ENCODE measurements at regions not wholly inside any gene's neighbourhood (a gene's known extent, or its start where the extent isn't known, plus 50 kb on each side); places are given as distances from the start of the nearest gene placed in this dataset.

DNA sequence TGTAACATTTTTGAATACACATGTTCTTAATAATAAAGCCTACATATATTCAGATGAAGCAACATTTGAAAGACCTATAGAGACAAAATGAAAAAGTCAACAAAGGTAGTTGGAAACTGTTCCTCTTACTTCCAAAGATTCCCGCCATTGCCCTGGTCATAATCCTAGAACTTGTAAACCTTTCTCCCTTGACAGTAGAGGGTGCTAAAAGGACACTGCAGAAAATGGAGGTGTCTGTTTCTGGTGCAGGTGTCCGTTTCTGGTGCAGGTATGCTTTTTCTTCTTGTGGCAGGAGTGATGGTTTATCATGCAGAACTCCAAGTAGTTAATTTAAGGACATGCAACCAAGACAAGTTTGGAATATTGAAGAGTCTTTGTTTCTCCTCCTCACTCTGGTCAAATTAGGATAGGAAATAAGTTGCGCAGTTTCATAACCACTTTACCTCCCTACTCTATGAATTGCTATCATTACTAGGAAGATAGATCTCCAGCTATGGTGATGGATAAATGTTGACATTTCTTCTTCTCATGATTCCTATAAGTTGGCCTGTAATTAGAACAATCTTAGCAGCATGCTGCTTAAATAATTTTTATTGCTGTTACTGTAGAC, 56.0 kb upstream of the FAM174A start:
- H3K9me3 ChIP-seq (ENCODE audit: control insufficient read depth, insufficient read depth, low read depth, low read length): no peaks in the 10 kb centered on the region

GRCh38 chr5:100472091-100472490, 63.1 kb upstream of the FAM174A start:
- TF ChIP-seq, protein P1, sequence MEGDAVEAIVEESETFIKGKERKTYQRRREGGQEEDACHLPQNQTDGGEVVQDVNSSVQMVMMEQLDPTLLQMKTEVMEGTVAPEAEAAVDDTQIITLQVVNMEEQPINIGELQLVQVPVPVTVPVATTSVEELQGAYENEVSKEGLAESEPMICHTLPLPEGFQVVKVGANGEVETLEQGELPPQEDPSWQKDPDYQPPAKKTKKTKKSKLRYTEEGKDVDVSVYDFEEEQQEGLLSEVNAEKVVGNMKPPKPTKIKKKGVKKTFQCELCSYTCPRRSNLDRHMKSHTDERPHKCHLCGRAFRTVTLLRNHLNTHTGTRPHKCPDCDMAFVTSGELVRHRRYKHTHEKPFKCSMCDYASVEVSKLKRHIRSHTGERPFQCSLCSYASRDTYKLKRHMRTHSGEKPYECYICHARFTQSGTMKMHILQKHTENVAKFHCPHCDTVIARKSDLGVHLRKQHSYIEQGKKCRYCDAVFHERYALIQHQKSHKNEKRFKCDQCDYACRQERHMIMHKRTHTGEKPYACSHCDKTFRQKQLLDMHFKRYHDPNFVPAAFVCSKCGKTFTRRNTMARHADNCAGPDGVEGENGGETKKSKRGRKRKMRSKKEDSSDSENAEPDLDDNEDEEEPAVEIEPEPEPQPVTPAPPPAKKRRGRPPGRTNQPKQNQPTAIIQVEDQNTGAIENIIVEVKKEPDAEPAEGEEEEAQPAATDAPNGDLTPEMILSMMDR (conservative IDR thresholded peaks at IDR 0.05 in 1 of 2, IDR thresholded peaks at IDR 0.05 in 1 of 2; ENCODE audit: low read depth in 1 of 2, low read length in 2 of 2): no peak
- no peak for TF ChIP-seq EZH2 (IDR thresholded peaks at IDR 0.05; ENCODE audit: low read length, missing control alignments)
- H4K20me1 ChIP-seq (ENCODE audit: control insufficient read depth, extremely low read depth, insufficient read depth, low read length): no peaks in the 10 kb centered on the region
- no peaks in the 10 kb centered on the region for H3K36me3 ChIP-seq (ENCODE audit: control insufficient read depth, insufficient read depth, low read length)
- H3K9ac ChIP-seq (ENCODE audit: insufficient read depth, low read length): no peak overlapping the region
- no peaks in the 10 kb centered on the region for H3K4me1 ChIP-seq (ENCODE audit: control insufficient read depth, extremely low read depth, insufficient read depth, low read length)
- H3K27ac ChIP-seq (ENCODE audit: insufficient read depth, low read length): no peak overlapping the region
- no peaks in the 10 kb centered on the region for H3K79me2 ChIP-seq (ENCODE audit: control insufficient read depth, insufficient read depth, low read length)
- no peak overlapping the region for H3K4me3 ChIP-seq (replicated peaks in 1 of 4; ENCODE audit: control extremely low read depth in 1 of 4, insufficient read depth in 1 of 4, low read depth in 3 of 4, low read length in 4 of 4)
- no peaks in the 10 kb centered on the region for H3K27me3 ChIP-seq (ENCODE audit: control insufficient read depth, insufficient read depth, low read length)
- DNase-seq (ENCODE audit: low read depth in 2 of 2): no peak
- H2AFZ ChIP-seq (ENCODE audit: low read length): no peak overlapping the region
- no peaks in the 10 kb centered on the region for H3K9me3 ChIP-seq (ENCODE audit: control insufficient read depth, insufficient read depth, low read depth, low read length)
- H3K4me2 ChIP-seq (ENCODE audit: extremely low read depth, insufficient read depth, low read length): no peak overlapping the region

More for the DNA sequence above, 56.0 kb upstream of the FAM174A start:
- no peak overlapping the region for H2AFZ ChIP-seq (ENCODE audit: low read length)
- H3K27ac ChIP-seq (ENCODE audit: insufficient read depth, low read length): no peak overlapping the region
- H3K9ac ChIP-seq (ENCODE audit: insufficient read depth, low read length): no peak overlapping the region
- no peak for TF ChIP-seq EZH2 (IDR thresholded peaks at IDR 0.05; ENCODE audit: low read length, missing control alignments)
- TF ChIP-seq, protein P1 (conservative IDR thresholded peaks at IDR 0.05 in 1 of 2, IDR thresholded peaks at IDR 0.05 in 1 of 2; ENCODE audit: low read depth in 1 of 2, low read length in 2 of 2): peak; percentile 29 to 57
- H3K4me3 ChIP-seq (replicated peaks in 1 of 4; ENCODE audit: control extremely low read depth in 1 of 4, insufficient read depth in 1 of 4, low read depth in 3 of 4, low read length in 4 of 4): no peak overlapping the region
- H3K4me2 ChIP-seq (ENCODE audit: extremely low read depth, insufficient read depth, low read length): no peak overlapping the region
- no peaks in the 10 kb centered on the region for H4K20me1 ChIP-seq (ENCODE audit: control insufficient read depth, extremely low read depth, insufficient read depth, low read length)
- no peaks in the 10 kb centered on the region for H3K79me2 ChIP-seq (ENCODE audit: control insufficient read depth, insufficient read depth, low read length)
- peak; percentile 15 to 32 for DNase-seq (ENCODE audit: low read depth in 2 of 2)
- no peaks in the 10 kb centered on the region for H3K36me3 ChIP-seq (ENCODE audit: control insufficient read depth, insufficient read depth, low read length)
- no peaks in the 10 kb centered on the region for H3K27me3 ChIP-seq (ENCODE audit: control insufficient read depth, insufficient read depth, low read length)
- no peaks in the 10 kb centered on the region for H3K4me1 ChIP-seq (ENCODE audit: control insufficient read depth, extremely low read depth, insufficient read depth, low read length)

- Histone ChIP-seq H3K9ac (ENCODE audit: insufficient read depth, low read length) (no peak overlapping the region), H3K79me2 (ENCODE audit: control insufficient read depth, insufficient read depth, low read length) (no peaks in the 10 kb centered on the region), H2AFZ (ENCODE audit: low read length) (no peak overlapping the region), H3K4me3 (replicated peaks in 1 of 4; ENCODE audit: control extremely low read depth in 1 of 4, insufficient read depth in 1 of 4, low read depth in 3 of 4, low read length in 4 of 4) (no peak overlapping the region), H3K27me3 (ENCODE audit: control insufficient read depth, insufficient read depth, low read length) (no peaks in the 10 kb centered on the region), H3K36me3 (ENCODE audit: control insufficient read depth, insufficient read depth, low read length) (no peaks in the 10 kb centered on the region), H3K27ac (ENCODE audit: insufficient read depth, low read length) (no peak overlapping the region), H4K20me1 (ENCODE audit: control insufficient read depth, extremely low read depth, insufficient read depth, low read length) (no peaks in the 10 kb centered on the region), H3K9me3 (ENCODE audit: control insufficient read depth, insufficient read depth, low read depth, low read length) (no peaks in the 10 kb centered on the region), H3K4me2 (ENCODE audit: extremely low read depth, insufficient read depth, low read length) (no peak overlapping the region), H3K4me1 (ENCODE audit: control insufficient read depth, extremely low read depth, insufficient read depth, low read length) (no peaks in the 10 kb centered on the region)
- TF ChIP-seq, protein P1 (conservative IDR thresholded peaks at IDR 0.05 in 1 of 2, IDR thresholded peaks at IDR 0.05 in 1 of 2; ENCODE audit: low read depth in 1 of 2, low read length in 2 of 2): no peak
- no peak for TF ChIP-seq EZH2 (IDR thresholded peaks at IDR 0.05; ENCODE audit: low read length, missing control alignments)
- DNase-seq (ENCODE audit: low read depth in 2 of 2): no peak
Observed at GRCh38 chr5:100469767-100470166, 65.4 kb upstream of the FAM174A start.

All from fibroblast of lung (primary cell).